Activated CD4-positive, alpha-beta T cell treated with anti-CD3 and anti-CD28 coated beads for 48 hours (primary cell): ENCODE measurements at regions not wholly inside any gene's neighbourhood (a gene's known extent, or its start where the extent isn't known, plus 50 kb on each side); places are given as distances from the start of the nearest gene placed in this dataset.
"Not testable (repeated sequence)": the region's sequence is repeated elsewhere in the genome, so short reads cannot be mapped to it uniquely, and the experiment has no call there.

ENCODE experiments used
- DNase-seq: peaks from one replicate; pipeline ENCODE4 v3.0.0-alpha.2; 2020

DNA sequence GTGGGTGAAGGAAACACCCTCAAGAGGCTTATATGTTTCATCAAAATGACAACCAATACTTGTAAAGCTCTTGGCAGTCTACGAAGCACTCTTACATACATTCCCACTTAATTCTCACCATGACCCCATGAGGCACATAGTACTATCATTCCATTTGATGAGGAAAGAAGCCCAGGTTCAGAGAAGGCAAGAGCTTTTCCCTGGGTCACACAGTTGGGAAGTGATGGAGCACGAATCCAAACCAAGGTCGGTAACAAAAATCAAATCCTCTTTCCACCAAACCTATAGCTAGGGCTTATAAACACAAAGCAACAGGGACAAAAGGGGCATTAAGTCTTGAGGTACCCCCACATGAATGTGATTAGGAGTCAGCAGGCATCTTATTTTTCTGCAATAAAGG, 187.1 kb downstream of the UACA start:
- no peak for DNase-seq

DNA sequence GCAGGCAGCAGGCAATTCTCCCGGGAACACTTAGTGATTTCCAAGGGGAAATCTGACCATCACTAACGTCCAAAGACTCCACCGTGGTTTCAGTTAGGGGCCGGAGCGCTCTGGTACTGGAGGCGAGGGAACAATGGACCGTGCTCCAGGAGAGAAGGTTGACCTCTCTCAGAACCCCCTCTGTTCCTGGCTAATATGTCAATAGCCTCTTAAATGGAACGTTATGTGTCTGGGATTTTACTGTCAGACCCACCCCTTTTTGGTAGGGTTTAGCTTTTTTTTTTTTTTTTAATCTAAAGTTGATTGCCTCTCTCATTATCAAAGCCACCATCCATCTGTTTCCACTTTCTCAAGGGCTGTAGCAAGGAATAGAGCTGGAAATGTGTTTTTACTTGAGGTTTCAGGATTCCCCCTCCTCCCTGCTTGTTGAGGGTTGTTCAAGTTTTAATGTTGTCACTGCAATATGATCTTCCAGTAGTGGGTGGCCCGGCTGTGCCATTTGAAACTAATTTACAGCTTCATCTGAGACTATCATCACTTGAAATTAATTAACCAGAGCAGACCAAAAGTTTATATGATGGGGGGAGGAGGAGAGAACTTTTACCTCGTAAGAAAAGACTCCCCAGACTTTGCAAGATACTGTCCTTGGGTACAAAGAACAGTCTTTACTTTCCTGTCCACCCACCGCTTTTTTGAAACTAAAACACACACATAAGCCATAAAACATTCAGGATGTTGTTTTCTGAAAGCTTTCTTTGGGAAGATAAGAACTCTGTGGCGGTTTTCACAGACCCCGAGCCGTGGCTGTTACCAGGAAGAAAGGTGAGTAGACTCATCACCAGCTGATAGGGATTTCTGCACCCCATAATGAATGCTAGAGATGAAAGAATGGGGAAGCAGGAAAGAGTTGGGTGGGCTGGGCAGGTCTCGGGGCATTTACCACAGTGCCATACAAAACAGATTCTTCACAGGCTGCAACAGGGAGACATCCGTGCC, 187.8 kb downstream of the UACA start:
- DNase-seq = no peak

DNA sequence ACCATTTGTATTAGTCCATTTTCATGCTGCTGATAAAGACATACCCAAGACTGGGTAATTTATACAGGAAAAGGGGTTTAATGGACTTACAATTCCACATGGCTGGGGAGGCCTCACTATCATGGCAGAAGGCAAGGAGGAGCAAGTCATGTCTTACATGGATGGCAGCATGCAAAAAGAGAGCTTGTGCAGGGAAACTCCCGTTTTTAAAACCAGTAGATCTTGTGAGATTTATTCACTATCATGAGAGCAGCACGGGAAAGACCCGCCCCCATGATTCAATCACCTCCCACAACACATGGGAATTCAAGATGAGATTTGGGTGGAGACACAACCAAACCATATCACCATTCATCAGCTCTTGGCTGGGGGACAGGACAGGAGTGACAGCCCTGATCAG, 189.0 kb downstream of the UACA start:
- not testable (repeated sequence) for DNase-seq

DNA sequence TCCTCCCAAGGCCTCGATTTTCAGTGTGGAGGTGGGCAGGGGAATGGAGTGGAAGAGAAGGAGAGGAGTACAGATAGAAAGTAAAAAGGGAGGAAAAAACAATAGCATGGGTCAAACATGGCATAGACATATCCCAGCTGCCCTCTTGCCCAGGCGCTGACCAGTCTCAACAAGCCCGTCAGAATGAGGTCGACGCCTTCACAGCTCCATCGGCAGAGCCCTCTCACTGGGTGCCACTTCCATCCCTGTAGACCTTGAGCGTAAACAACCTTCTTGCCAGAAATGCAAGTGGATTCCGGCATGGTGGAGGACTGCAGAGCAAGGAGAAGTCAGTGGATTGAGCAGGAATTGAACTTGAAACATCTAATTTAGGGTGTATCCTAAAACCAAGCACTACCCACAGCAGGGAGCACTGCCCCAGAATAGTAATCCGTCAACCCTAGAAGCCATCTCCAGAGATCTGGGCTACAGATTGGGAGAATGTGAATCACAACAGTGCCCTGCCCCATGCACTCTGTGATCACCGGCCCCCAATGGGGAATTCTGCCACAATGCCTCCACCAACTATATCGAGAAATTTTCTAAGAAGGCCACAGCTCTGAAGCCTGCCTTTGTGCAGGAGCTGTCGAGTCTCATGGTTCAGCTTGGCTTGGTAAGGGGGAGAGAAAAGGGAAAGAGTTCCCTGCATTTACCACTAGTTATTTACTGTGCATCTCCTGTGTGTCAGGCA, 190.1 kb downstream of the UACA start:
- no peak for DNase-seq

DNA sequence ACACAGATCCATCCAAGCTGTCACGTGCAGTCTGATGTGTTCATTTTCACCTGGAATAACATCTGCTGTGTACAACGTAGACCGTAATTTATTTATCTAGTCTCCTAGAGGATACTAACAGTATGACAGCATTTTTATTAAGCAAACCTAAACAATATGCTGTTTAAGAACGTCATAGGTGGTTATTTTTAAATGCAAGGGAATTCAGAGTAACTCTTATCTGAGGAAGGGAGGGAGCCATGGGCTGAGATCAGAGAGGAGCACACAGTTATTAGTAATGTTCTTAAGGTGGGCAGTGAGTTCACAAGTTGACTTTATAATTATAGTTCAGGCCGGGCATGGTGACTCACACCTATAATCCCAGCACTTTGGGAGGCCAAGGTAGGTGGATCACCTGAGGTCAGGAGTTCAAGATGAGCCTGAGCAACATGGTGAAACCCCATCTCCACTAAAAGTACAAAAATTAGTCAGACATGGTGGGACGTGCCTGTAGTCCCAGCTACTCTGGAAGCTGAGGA, 193.6 kb downstream of the UACA start:
- peak; percentile 53 for DNase-seq

DNA sequence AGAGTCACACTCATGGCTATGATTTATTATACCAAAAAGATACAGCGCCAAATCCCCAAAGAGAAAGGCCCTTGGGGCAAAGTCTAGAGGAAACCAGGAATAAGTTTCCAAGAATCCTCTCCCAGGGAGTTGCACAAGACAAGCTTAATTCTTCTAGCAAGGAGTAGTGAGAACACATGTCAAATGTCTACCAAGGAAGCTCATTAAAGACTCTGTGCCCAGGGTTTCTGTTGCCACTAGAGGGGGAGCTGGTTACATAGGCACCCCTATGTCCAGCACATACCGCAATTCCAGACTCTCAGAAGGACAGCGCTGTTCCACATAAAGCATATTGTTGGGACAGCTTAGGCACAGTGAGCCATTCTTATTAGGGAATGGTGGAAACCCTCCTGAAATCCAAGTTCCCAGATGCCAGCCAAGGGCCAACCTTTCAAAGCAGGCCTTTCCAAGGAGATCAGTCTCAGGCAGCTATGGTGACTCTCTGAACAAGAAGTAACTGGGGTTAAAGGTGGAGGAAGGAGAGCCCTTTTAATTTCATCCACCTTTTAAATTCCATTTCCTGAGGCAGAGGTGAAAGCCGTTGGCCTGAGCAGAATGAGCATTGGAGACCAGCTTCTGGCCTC, 194.2 kb downstream of the UACA start:
- no peak for DNase-seq

DNA sequence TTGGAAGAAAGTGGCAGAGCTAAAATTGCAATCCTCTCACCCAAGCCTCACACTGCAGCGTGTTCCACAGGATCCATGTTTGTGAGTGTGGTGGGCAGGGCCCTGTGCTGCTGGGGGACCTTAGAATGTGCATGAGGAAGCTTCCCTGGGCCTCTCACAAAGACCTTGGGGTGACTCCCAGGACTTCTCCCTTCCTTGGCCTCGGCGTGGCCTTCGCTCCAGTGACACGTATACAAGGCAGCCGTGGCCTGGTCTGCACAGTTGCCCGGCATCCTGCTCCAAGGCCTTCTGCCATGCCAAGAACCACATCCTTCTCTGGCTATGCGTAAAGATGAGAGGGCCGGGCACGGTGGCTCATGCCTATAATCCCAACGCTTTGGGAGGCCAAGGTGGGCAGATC, 196.4 kb downstream of the UACA start:
- no peak for DNase-seq

DNA sequence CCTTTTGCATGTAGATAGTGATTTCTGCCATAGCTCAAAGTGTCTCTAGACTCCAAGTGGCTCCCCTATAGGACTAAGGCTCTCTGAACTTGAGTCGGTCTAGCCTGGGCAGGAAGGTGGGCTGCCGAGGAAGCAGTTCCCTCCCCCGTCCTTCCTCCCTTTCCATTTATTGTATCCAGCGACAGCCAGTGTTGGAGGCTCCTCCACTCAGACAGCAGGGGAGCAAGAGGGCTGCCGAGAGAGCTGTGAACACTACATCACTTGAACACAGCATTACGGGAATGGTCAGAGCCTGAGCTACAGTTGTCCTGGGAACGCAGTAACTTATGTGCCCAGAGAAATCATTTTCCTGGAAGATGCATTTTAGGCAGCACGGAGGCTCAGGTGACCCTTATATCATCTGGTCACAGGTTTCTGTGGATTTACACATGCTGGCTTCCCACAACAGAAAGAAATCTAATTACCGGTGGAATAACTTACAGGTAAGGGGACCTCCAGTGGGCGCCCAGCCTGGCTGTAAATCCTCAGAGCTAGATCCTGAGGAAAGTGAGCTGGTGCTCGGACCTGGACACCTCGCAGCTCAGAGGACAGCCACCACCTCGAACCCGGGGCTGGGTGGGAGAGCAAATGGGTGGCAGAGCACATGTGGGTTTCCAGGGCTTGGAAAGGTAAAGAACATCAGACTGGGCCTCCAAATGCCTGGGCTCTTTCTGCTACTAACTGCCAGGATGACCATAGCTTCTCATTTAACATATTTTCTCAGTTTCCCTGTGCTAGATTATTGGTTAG, 197.1 kb downstream of the UACA start:
- DNase-seq = no peak

DNA sequence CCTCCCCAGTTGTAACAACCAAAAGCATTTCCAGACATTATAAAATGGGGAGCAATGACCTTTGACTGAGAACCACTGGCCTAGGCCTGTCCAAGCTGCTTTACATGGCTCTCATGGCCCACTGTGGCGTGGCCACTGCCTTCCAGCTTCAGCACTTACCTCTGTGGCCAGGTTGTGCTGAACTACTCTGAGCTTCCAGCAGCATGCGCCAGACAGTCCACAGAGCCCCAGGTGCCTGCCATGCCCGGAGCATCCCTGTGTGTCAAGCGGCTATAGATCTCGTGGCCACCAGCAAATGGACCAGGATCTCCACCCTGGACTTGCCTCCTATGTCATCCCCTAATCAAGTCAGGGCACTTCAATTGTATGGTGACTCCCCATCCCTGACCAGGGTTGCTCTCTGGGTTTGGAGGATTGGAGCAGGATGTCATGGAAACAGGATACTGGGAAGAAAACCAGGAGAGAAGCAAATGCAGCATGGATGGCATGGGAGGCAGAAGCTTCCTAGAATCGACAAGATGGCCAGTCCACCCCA, 199.7 kb downstream of the UACA start:
- DNase-seq = no peak

DNA sequence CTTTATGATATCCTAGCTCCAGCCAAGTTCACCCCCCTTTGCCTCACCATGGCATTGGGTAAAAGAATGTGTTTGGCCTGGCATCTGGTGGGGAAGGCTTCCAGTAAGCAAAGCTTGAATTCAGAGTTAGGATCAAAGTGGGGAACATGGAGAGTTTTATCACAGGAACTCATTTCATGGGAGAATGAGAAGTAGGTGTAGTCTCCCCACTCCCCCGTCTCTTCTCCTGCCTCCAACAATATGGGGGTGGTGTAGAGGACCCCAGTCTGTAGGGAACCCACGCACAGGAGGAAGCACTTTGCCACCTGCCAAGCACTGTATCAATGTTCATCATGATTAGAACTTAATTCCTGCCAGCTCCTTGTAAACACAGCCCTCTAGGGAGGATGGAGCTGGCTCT, 200.5 kb downstream of the UACA start:
- DNase-seq = no peak

DNA sequence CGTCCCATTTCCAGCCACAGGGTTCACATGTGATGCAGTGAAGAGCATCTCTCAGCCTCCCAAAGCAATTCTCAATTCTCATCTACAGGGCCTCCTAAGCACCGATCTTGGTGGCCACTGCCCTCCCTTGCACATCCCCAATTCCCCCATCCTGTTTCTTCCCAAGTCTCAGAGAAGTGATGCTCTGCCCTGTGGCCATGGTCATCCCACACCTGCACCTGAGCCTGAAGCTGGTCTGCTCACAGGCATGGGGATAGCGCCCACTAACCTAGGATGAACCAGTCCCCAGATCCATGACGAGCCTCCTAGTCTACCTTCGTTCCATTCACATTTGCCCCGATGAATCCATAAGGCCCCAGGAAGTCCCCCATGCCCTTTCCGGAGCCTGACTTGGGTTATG, 201.5 kb downstream of the UACA start:
- DNase-seq = no peak

DNA sequence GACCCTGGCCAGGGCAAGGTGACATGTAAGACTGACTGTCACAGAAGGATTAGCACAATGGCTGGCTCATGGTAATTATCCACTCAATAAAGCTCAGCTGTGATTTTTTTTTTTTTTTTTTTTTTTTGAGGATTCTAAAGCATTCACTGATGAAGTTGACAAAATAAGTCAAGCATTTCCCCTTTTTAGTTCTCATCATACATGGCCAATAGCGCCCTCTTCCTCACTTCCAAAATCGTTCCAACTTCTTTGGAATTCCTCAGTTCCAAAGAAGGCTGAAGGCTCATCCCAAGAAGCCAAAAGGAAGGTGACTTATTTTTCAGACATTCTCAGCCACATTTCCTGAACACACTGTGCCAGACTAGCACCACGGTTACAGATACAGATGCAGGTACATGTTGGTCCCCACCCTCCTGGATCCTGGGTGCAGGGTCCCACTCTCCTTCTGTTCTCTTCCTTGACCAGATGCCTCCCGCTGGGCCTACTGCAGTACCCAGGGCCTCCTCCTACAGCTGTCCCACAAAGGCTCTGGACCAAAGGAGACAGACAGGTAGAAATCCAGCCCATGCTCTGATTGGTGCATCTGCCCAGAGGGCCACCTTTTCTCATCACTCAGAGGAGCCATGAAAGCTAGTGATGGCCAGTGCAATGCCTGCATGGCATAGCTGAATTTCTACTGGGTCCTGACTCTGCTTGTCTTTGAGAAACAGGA, 202.6 kb downstream of the UACA start:
- no peak for DNase-seq

DNA sequence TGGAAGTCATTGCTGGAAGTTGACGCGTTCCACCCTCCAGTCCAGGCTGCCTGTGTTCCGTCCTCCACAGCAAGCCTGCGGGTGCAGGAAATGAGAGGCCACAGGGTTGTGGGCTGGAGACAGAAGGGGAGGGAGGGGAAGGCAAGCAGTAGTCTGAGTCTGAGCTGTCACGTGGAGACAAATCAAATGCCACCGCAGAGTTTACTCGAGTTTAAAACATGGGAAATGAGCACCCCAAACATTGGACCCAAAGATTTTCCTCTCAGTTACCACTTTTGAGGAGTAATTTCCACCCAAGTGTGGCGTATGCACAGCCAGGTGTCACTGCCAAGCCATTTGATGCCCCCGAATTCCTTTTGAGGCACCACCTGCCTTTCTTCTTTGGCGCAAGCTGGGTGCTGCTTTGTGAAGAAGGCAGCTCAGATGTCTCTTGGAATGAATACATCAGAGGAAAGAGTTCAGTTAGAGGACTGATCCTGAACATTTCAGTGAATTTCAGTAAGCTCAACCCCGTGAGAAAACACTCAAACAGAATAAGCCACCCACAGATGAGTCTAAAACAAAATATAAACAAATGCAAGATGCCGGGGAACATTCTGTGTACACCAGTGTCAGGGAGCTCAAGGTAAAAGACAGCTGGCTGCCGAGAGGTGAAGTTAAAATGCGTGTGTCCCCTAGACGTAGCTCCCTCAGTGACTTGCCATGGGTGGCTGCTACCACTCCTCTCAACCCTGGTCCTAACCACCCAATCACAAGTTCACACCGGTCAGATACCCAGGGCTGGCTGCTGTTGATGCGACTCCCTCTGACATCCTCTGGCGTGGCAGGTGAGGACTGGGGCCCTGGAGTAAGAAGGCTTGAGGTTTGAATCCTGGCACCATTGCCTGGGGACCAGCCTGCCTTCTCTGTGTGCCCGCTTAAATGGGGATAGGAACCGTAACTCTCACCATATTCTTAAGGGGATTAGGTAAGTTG, 203.8 kb downstream of the UACA start:
- peak; percentile 74 for DNase-seq

DNA sequence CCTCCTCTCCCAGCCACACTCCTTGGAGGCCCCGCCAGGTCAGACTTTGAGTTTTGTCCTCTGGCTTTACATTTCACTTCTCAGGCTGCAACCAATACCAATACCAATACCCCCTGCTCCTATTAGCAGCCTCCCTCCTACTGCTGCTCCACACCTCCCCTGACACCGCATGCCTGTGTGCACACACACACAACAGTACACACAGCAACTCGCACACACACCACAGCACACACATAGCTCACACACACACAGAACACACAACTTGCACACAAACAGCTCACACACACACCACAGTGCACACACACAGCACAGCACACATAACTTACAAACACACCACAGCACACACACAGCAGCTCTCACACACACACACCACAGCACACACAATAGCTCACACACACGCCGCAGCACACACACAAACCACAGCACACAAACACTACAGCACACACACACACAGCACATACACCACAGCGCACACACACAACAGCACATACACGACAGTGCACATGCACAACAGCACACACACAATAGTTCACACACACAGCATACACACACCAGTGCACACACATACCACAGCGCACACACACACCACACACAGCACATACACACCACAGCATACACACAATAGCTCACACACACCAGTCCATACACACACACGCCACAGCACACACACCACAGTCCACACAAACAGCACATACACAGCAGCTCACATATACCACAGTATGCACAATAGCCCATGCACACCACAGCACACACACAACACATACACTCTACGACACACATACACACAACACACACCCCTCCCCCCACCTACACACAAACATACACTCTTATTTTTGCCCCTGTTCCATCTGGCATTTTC, 204.7 kb downstream of the UACA start:
- DNase-seq = no peak

DNA sequence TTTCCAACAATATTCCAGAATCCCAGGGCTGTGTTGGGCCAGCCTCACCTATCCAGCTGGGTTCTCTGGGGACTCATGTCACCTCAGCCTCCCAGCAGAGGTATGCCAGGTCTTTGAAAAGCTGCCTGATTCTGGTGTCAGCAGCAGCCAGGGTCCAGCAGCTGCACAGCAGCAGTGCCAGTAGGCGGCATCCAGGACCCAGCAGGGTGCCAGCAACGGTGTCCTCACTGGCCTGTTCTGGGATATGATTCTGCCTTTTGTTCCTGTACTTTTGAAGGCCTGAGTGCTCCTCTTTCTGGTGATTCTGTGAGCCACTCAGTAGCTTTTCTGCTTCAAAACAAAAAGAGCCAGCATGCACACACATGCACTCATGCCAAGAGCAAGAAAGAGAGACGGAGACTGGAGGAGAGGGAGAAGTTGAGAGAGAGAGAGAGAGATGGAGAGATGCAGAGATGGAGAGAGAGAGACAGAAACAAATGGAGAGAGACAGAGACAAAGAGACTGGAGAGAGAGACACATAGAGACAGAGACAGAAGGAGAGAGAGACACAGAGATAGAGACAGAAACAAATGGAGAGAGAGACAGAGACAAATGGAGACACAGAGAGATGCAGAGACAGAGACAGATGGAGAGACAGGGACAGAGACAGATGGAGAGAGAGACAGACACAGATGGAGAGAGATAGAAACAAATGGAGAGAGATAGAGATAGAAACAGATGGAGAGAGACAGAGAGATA, 205.7 kb downstream of the UACA start:
- no peak for DNase-seq

DNA sequence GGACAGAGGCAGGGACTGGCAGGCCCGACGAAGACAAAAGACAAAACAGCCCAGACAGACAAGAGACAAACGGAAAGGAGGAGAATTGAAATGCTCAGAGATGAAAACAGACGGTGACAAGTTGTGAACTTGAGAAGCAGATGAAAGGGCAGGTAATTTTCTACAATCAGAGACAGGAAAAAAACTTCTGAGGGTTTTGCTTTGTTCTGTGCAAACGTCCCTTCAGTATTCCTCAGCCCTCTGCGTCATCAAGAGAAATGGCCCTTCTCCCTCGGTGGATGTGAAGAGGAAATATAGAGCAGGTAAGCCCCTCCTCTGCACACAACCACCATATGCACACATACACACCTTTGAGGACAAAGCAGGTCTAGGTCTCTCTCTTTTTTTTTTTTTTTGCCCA, 206.6 kb downstream of the UACA start:
- DNase-seq = no peak

DNA sequence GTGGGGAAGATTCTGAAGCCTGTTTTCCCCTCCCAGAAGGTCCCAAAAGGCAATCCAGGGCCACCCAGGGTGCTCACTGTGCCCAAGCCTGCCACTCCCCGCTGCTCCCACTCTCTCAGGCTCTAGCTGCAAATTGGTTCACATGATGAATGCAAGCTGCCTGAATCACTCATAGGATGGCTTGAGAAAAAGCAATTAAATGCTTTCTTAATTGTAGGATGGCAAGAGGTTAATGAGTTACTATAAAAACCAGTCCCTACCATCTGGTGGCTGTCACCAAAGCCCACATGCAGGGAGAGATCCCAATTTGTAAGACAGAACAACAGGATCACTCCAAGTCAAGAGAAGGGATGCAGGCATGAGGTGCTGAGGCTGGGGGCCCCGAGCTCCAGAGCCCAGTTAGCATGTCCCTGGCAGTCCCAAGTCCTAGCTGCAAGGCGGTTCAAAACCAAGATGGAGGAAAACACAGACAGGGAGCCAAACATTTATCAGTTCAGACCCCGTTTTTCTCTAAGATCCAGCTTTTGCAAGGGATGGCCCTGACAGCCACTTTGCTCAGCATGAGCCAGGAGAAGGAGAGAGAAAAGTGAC, 207.1 kb downstream of the UACA start:
- no peak for DNase-seq

DNA sequence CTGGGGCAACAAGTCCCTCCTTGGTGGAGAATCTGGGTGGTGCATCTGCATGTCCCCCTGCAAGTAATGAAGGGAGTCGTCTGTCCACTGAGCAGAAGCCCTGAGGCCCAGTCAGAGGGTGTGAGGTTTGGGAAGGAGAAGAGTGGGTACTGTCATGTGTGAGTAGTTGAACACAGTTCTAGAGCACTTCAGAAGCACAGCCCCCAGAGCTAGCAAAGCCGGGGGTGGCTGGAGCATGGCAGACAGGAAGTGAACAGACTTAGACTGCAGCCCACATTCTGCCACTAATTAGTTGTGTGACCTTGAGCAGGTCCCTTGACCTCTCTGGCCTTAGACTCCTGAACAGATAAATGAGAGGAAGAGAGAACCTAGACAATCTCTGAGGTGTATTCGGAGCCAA, 207.6 kb downstream of the UACA start:
- no peak for DNase-seq
